Mammary epithelial cell (primary cell): ENCODE measurements at regions not wholly inside any gene's neighbourhood (a gene's known extent, or its start where the extent isn't known, plus 50 kb on each side); places are given as distances from the start of the nearest gene placed in this dataset.

ENCODE experiments used
- CTCF ChIP-seq, 2 donors: IDR thresholded peaks in 1 of 2; conservative IDR thresholded peaks in 1 of 2; 2 replicates each; pipeline ENCODE4 v1.5.1; 2011 to 2012; ENCODE audit warnings: inconsistent platforms in 2 of 2, low read length in 2 of 2, mild to moderate bottlenecking in 2 of 2, control low read depth in 1 of 2, low read depth in 1 of 2; ENCODE audit not compliant: insufficient read depth in 1 of 2; ENCODE audit errors: extremely low read depth in 1 of 2
- EZH2 ChIP-seq: IDR thresholded peaks from 2 replicates; pipeline ENCODE4 v1.6.1; 2012; ENCODE audit warnings: low read length, inconsistent platforms, borderline replicate concordance

DNA sequence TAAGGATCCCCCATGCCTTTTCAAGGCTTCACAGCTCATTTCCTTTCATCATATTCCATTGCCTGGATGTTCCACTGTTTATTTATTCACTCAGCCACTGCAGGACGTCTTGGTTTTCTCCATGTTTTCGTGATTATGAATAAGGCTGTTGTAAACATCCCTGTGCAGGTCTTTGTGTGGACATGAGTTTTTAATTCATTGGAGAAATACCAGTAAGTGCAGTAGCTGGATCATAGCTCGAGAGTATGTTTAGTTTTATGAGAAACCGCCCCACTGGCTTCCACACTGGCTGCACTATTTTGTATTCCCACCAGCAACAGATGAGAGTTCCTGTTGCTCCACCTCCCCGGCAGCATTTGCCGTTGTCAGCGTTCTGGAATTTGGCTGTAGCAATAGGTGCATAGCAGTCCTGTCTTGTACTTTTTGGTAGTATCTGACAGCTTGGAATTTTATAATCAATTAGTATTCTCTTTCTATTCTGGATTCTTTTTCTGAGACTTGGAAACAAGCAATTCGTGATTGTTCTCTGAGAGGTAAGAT, 269.9 kb upstream of the PITRM1 start:
- no peak for TF ChIP-seq CTCF (conservative IDR thresholded peaks at IDR 0.05 in 1 of 2, IDR thresholded peaks at IDR 0.05 in 1 of 2; ENCODE audit: extremely low read depth in 1 of 2, insufficient read depth in 1 of 2, low read depth in 1 of 2, low read length in 2 of 2)
- TF ChIP-seq EZH2, result no peak
